Loucy (cell line): ENCODE measurements at regions not wholly inside any gene's neighbourhood (a gene's known extent, or its start where the extent isn't known, plus 50 kb on each side); places are given as distances from the start of the nearest gene placed in this dataset.

ENCODE experiments used
- H2AFZ ChIP-seq: fragments of 200-600 bp; sonication (generic); 2 replicates; pipeline ENCODE4 v1.6.0; 2016; ENCODE audit warnings: antibody characterized with exemption, mild to moderate bottlenecking, low read length, moderate library complexity
- H3F3A ChIP-seq: fragments of 200-600 bp; 2 replicates; pipeline ENCODE4 v1.6.0; 2016; ENCODE audit warnings: antibody characterized with exemption, low read depth, mild to moderate bottlenecking
- H3K27me3 ChIP-seq: fragments of 200-600 bp; sonication (generic); 2 replicates; pipeline ENCODE4 v1.6.1; 2014; ENCODE audit warnings: low read length, mild to moderate bottlenecking; ENCODE audit not compliant: insufficient read depth, poor library complexity, severe bottlenecking
- H3K36me3 ChIP-seq: fragments of 200-600 bp; sonication (generic); 2 replicates; pipeline ENCODE4 v1.6.1; 2016; ENCODE audit warnings: low read length; ENCODE audit not compliant: insufficient read depth
- H3K4me1 ChIP-seq: fragments of 200-600 bp; sonication (generic); 2 replicates; pipeline ENCODE4 v1.5.1; 2014; ENCODE audit warnings: low read length, mild to moderate bottlenecking; ENCODE audit not compliant: insufficient read depth, poor library complexity, severe bottlenecking
- H3K4me2 ChIP-seq: fragments of 200-600 bp; sonication (generic); 2 replicates; pipeline ENCODE4 v1.6.0; 2014; ENCODE audit warnings: antibody characterized with exemption, low read length, low read depth, mild to moderate bottlenecking; ENCODE audit not compliant: poor library complexity, severe bottlenecking
- H3K4me3 ChIP-seq: fragments of 200-600 bp; sonication (generic); 2 replicates; pipeline ENCODE4 v1.5.1; 2014; ENCODE audit warnings: low read length, mild to moderate bottlenecking, mixed read lengths; ENCODE audit not compliant: poor library complexity, severe bottlenecking
- H3K79me2 ChIP-seq: fragments of 200-600 bp; sonication (generic); 2 replicates; pipeline ENCODE4 v1.6.1; 2014; ENCODE audit warnings: low read length; ENCODE audit not compliant: insufficient read depth
- H3K9ac ChIP-seq: fragments of 200-600 bp; sonication (generic); 2 replicates; pipeline ENCODE4 v1.6.0; 2014; ENCODE audit warnings: mild to moderate bottlenecking, low read depth, low read length, moderate library complexity; ENCODE audit not compliant: poor library complexity, severe bottlenecking
- H3K9me2 ChIP-seq: fragments of 200-600 bp; sonication (generic); replicated peaks from 2 replicates; pipeline ENCODE4 v1.6.1; 2016; ENCODE audit warnings: low read depth, low read length, mixed read lengths
- H3K9me3 ChIP-seq: fragments of 200-600 bp; sonication (generic); 2 replicates; pipeline ENCODE4 v1.6.1; 2014; ENCODE audit warnings: mild to moderate bottlenecking, antibody characterized with exemption, low read length, low read depth; ENCODE audit not compliant: insufficient read depth
- H4K20me1 ChIP-seq: fragments of 200-600 bp; sonication (generic); 2 replicates; pipeline ENCODE4 v1.6.0; 2014; ENCODE audit warnings: antibody characterized with exemption, low read length, mild to moderate bottlenecking; ENCODE audit not compliant: insufficient read depth, poor library complexity, severe bottlenecking
- EZH2phosphoT487 ChIP-seq: fragments of 200-600 bp; IDR thresholded peaks from 2 replicates; pipeline ENCODE4 v1.6.1; 2018; ENCODE audit warnings: antibody characterized with exemption, mild to moderate bottlenecking, moderate library complexity, borderline replicate concordance
- TF ChIP-seq, protein P1 (sequence below): fragments of 200-600 bp; sonication (generic); conservative IDR thresholded peaks from 2 replicates; pipeline ENCODE4 v1.5.1; 2014; ENCODE audit warnings: mild to moderate bottlenecking, antibody characterized with exemption, low read length

DNA sequence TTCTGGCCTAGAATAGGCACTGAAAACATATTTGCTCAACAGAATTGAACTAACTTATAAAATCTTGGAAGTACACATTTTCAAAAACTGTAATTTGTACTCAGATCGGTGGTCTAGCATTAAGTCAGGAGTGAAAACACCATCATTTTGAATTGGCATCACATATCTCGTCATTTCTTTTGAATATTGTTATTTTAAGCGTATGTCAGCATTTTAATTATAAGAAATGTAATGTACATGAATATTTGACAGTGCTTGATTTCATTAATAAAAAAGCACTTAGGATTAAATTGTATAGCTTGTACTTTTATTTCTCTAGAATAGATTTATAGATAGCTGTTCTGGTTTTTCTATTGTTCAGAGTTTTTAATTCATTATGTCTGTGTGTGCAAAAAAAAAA is 892.2 kb downstream of the BCL11B start:
- H4K20me1 ChIP-seq, result no peaks in the 10 kb centered on the region

DNA sequence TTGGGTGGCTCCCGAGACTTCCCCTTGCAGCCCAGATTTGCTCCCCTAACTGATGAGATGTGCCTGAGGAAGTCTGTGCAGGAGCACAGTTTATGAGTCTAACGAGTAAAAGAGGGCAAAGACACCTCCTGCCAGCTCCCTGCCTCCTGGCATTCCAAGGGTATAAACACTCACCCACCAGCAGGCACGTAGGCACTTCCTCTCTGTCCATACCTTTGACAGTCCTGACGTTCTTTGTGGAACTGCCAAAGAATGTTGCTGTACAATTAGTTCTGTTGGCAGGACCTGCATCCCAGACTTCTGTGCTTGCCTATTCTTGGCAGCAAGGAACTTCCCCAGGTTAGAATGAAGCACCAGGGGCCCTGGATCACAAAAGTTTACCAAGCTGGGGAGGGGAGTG is 889.3 kb downstream of the BCL11B start:
- Histone ChIP-seq H3K79me2 (no peaks in the 10 kb centered on the region), H3K9me3 (no peaks in the 10 kb centered on the region; the same call in 1 of the 2 replicates), H3K4me2 (no peak overlapping the region), H2AFZ (no peak overlapping the region), H3K4me1 (no peaks in the 10 kb centered on the region), H3F3A (no peaks in the 10 kb centered on the region), H3K9me2 (no peaks in the 10 kb centered on the region), H3K27me3 (no peaks in the 10 kb centered on the region), H3K36me3 (no peaks in the 10 kb centered on the region), H4K20me1 (no peaks in the 10 kb centered on the region), H3K9ac (no peak overlapping the region), H3K4me3 (no peak overlapping the region)
- no peak for TF ChIP-seq EZH2phosphoT487
- TF ChIP-seq, protein P1, sequence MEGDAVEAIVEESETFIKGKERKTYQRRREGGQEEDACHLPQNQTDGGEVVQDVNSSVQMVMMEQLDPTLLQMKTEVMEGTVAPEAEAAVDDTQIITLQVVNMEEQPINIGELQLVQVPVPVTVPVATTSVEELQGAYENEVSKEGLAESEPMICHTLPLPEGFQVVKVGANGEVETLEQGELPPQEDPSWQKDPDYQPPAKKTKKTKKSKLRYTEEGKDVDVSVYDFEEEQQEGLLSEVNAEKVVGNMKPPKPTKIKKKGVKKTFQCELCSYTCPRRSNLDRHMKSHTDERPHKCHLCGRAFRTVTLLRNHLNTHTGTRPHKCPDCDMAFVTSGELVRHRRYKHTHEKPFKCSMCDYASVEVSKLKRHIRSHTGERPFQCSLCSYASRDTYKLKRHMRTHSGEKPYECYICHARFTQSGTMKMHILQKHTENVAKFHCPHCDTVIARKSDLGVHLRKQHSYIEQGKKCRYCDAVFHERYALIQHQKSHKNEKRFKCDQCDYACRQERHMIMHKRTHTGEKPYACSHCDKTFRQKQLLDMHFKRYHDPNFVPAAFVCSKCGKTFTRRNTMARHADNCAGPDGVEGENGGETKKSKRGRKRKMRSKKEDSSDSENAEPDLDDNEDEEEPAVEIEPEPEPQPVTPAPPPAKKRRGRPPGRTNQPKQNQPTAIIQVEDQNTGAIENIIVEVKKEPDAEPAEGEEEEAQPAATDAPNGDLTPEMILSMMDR, result no peak

More for the DNA sequence above, 892.2 kb downstream of the BCL11B start:
- Histone ChIP-seq H3K27me3 (no peaks in the 10 kb centered on the region), H3K9ac (no peak overlapping the region), H3F3A (no peaks in the 10 kb centered on the region), H3K9me3 (no peaks in the 10 kb centered on the region), H3K4me2 (no peak overlapping the region), H3K36me3 (no peaks in the 10 kb centered on the region), H3K79me2 (no peaks in the 10 kb centered on the region), H3K9me2 (no peaks in the 10 kb centered on the region), H3K4me3 (no peak overlapping the region), H2AFZ (no peak overlapping the region), H3K4me1 (no peaks in the 10 kb centered on the region)
- no peak for TF ChIP-seq EZH2phosphoT487
- TF ChIP-seq, protein P1, result no peak

DNA sequence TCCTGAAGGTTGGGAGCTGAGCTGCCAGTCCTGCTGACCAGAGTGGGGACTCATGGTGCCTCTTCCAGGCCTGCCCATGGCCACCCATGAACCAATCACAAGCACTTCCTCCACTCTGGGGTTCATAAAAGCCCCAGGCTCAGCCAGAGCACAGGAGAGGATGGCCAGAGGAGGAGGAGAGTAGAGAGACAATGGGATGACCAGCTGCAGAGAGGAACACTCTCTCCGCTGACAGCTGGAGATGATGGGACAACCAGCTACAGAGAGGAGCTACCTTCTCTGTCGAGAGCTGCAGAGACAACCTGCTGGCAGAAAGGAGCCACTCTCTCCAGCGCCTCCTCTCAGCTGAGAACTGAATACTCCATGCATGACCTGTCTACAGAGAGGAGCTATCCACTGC is 886.1 kb downstream of the BCL11B start:
- no peaks in the 10 kb centered on the region for H3K79me2 ChIP-seq
- no peak overlapping the region for H3K4me2 ChIP-seq
- no peaks in the 10 kb centered on the region for H3K4me1 ChIP-seq
- H3K9me3 ChIP-seq, result no peaks in the 10 kb centered on the region; the same call in 1 of the 2 replicates
- H2AFZ ChIP-seq, result no peak overlapping the region
- no peaks in the 10 kb centered on the region for H3K36me3 ChIP-seq
- no peaks in the 10 kb centered on the region for H3F3A ChIP-seq
- H4K20me1 ChIP-seq, result no peaks in the 10 kb centered on the region
- H3K9me2 ChIP-seq, result no peaks in the 10 kb centered on the region
- no peak overlapping the region for H3K9ac ChIP-seq
- no peak for TF ChIP-seq EZH2phosphoT487
- TF ChIP-seq, protein P1, result no peak
- no peaks in the 10 kb centered on the region for H3K27me3 ChIP-seq
- no peak overlapping the region for H3K4me3 ChIP-seq
